HG02981 (cell line): ENCODE measurements at regions not wholly inside any gene's neighbourhood (a gene's known extent, or its start where the extent isn't known, plus 50 kb on each side); places are given as distances from the start of the nearest gene placed in this dataset.

Experiments used
- ATAC-seq: cut with Tn5 transposase; IDR thresholded peaks from one replicate; pipeline ENCODE4 v1.9.1; 2021; ENCODE audit warnings: mild to moderate bottlenecking, moderate library complexity; ENCODE audit not compliant: unreplicated experiment

DNA sequence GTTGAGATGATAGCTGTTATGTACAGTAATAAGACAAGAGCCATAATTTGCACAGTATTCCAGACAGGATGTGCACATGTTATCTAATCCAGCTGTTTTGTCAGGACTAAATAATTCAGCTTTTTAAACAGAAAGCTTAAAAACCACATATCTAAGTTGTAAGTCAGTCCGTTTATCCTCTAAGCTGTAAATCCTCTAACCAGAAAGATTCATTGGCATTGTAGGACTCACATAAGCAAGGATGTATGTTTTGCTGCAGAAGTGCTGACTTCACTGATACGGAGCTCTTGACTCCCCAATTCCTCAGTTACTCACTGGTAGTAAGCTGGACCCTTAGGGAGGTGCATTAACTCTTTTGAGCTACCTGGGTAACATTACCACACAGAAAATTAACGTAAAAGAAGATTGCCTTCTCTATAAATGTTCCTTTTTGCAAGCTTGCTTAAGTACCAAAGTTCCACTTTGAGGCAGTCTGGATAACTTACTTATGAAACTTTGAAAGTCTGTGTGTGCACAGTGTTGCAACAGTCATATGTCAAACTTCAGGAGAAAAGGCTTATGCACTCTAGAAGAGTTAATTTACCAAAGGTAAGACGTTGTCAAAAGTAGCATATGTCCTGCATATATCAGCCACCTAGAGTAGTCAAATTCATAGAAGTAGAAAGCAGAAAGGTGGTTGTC, 58.3 kb upstream of the MAGEB2 start:
- no peak for ATAC-seq

- ATAC-seq: no peak
Observed at GRCh38 chrX:30161043-30161442, 54.3 kb upstream of the MAGEB2 start.
